ENCODE measurements at regions not wholly inside any gene's neighbourhood (a gene's known extent, or its start where the extent isn't known, plus 50 kb on each side); places are given as distances from the start of the nearest gene placed in this dataset.

DNA sequence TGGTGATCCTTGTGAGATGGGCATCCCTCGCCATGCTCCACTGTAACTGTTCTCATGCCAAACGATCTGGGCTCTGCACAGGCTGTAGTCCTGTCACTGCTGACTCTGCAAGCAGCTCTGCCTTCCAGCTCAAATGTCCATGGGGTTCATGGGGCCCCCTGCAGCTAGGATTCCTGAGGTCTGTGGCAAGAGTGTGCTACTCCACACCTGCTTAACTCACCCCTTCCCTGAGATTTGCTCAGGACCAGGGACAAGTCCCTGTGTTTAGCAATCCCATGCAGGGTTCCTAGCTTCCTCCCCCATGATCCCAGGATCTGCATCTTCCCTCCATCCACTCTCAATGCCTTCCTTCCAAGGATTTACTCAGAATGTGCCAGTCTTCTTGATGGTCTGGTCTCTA, 241.0 kb downstream of the ASCL1 start:
- TF ChIP-seq, protein P1, sequence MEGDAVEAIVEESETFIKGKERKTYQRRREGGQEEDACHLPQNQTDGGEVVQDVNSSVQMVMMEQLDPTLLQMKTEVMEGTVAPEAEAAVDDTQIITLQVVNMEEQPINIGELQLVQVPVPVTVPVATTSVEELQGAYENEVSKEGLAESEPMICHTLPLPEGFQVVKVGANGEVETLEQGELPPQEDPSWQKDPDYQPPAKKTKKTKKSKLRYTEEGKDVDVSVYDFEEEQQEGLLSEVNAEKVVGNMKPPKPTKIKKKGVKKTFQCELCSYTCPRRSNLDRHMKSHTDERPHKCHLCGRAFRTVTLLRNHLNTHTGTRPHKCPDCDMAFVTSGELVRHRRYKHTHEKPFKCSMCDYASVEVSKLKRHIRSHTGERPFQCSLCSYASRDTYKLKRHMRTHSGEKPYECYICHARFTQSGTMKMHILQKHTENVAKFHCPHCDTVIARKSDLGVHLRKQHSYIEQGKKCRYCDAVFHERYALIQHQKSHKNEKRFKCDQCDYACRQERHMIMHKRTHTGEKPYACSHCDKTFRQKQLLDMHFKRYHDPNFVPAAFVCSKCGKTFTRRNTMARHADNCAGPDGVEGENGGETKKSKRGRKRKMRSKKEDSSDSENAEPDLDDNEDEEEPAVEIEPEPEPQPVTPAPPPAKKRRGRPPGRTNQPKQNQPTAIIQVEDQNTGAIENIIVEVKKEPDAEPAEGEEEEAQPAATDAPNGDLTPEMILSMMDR (IDR thresholded peaks at IDR 0.05): no peak
- no peak for TF ChIP-seq POLR2A (IDR thresholded peaks at IDR 0.05)

Measured in Peyer's patch (tissue), 4 donors.